Astrocyte (in vitro differentiated cells and primary cell): ENCODE measurements at regions not wholly inside any gene's neighbourhood (a gene's known extent, or its start where the extent isn't known, plus 50 kb on each side); places are given as distances from the start of the nearest gene placed in this dataset.

ENCODE experiments used
- DNase-seq: peaks from one replicate; pipeline ENCODE4 v3.0.0-alpha.2; 2010; ENCODE audit warnings: low read depth
- FAIRE-seq: peaks from 2 replicates; lab custom pipeline; 2011; peaks lifted over from hg19 to GRCh38; lab: Jason Lieb, UNC
- H2AFZ ChIP-seq: 2 replicates; pipeline ENCODE4 v1.6.0; 2012; ENCODE audit warnings: low read depth, low read length, inconsistent platforms
- H3K27ac ChIP-seq: 2 replicates; pipeline ENCODE4 v1.5.1; 2011; ENCODE audit warnings: low read depth, low read length, inconsistent platforms
- H3K27me3 ChIP-seq: 2 replicates; pipeline ENCODE4 v1.6.0; 2011; ENCODE audit warnings: low read length, inconsistent platforms; ENCODE audit not compliant: insufficient read depth
- H3K36me3 ChIP-seq: 2 replicates; pipeline ENCODE4 v1.5.1; 2011; ENCODE audit warnings: low read length, inconsistent platforms; ENCODE audit not compliant: insufficient read depth
- H3K4me1 ChIP-seq: 2 replicates; pipeline ENCODE4 v1.5.1; 2011; ENCODE audit warnings: low read length, inconsistent platforms; ENCODE audit not compliant: insufficient read depth
- H3K4me2 ChIP-seq: 2 replicates; pipeline ENCODE4 v1.6.0; 2012; ENCODE audit warnings: low read length, inconsistent platforms
- H3K4me3 ChIP-seq: 2 replicates; pipeline ENCODE4 v1.5.1; 2011; ENCODE audit warnings: low read depth, mild to moderate bottlenecking, low read length, inconsistent platforms; ENCODE audit not compliant: insufficient read depth
- H3K79me2 ChIP-seq: 2 replicates; pipeline ENCODE4 v1.6.0; 2012; ENCODE audit warnings: mild to moderate bottlenecking, low read length, inconsistent platforms; ENCODE audit not compliant: insufficient read depth
- H3K9ac ChIP-seq: 2 replicates; pipeline ENCODE4 v1.6.0; 2012; ENCODE audit warnings: mild to moderate bottlenecking, low read length, inconsistent platforms
- H3K9me3 ChIP-seq: 2 replicates; pipeline ENCODE4 v1.5.1; 2012; ENCODE audit warnings: low read depth, mild to moderate bottlenecking, low read length, inconsistent platforms; ENCODE audit not compliant: insufficient read depth
- H4K20me1 ChIP-seq: 2 replicates; pipeline ENCODE4 v1.6.0; 2012; ENCODE audit warnings: low read length, inconsistent platforms; ENCODE audit not compliant: insufficient read depth
- H3K27ac Mint-ChIP-seq: one replicate; pipeline ENCODE4 v1.8.0; 2021; ENCODE audit warnings: mild to moderate bottlenecking, mixed read lengths; ENCODE audit not compliant: unreplicated experiment
- H3K27me3 Mint-ChIP-seq: one replicate; pipeline ENCODE4 v1.8.0; 2021; ENCODE audit warnings: low read depth, mixed read lengths; ENCODE audit not compliant: unreplicated experiment
- H3K36me3 Mint-ChIP-seq: one replicate; pipeline ENCODE4 v1.8.0; 2021; ENCODE audit warnings: low read depth, mixed read lengths; ENCODE audit not compliant: unreplicated experiment
- H3K4me1 Mint-ChIP-seq: one replicate; pipeline ENCODE4 v1.8.0; 2021; ENCODE audit warnings: low read depth, mixed read lengths; ENCODE audit not compliant: unreplicated experiment
- H3K4me3 Mint-ChIP-seq: one replicate; pipeline ENCODE4 v1.8.0; 2021; ENCODE audit warnings: mild to moderate bottlenecking, moderate library complexity, mixed read lengths; ENCODE audit not compliant: unreplicated experiment
- H3K9me3 Mint-ChIP-seq: one replicate; pipeline ENCODE4 v1.8.0; 2021; ENCODE audit warnings: mild to moderate bottlenecking, mixed read lengths; ENCODE audit not compliant: unreplicated experiment
- EZH2 ChIP-seq: IDR thresholded peaks from 2 replicates; pipeline ENCODE4 v1.6.1; 2012; ENCODE audit warnings: mild to moderate bottlenecking, low read length, inconsistent platforms; ENCODE audit not compliant: insufficient read depth
- TF ChIP-seq, protein P1 (sequence below): IDR thresholded peaks from 2 replicates; pipeline ENCODE4 v1.5.1; 2011; ENCODE audit warnings: low read depth, mild to moderate bottlenecking, inconsistent platforms, low read length, moderate library complexity; ENCODE audit not compliant: insufficient read depth

DNA sequence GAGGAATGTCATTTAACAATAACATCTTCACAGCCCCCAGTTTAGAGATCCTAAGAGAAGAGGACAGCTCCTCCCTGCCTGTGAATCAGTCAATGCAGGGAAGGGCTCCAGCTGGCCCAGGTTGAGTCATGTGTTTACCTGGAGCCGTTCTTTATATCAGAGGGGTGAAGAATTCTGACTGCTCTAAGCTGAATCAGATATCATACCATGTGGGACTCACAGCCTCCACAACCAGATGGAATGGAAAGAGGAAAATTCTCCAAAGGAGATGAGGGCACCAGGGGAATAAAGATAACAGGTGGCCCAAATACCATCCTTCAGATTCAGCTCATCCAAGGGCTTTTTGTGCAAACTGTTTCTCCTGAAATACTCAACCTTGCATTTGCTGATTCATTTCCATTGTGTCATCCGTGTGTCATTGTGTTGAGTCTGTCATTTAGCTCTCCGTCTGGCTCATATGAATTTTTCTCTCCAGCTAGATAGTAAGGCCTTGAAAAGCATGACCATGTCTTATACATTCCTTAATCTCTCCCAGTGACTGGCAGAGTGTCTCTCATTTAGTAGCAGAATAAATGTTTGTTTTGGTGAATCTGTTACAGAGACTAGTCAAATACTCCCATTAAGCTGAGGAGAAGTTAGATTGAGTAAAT is 217.9 kb downstream of the RFC3 start:
- no peak overlapping the region for H2AFZ ChIP-seq
- DNase-seq, result no peak
- H3K4me2 ChIP-seq, result no peak overlapping the region
- no peak overlapping the region for H3K4me3 ChIP-seq
- Mint-ChIP-seq H3K9me3 (peaks cover 3% of the 10 kb centered on the region), H3K27me3 (no peaks in the 10 kb centered on the region), H3K36me3 (no peaks in the 10 kb centered on the region), H3K4me1 (peaks cover 20% of the 10 kb centered on the region), H3K4me3 (no peak overlapping the region), H3K27ac (no peak overlapping the region)
- H3K9ac ChIP-seq, result no peak overlapping the region
- peak; percentile 29 for FAIRE-seq
- no peaks in the 10 kb centered on the region for H3K27me3 ChIP-seq
- no peaks in the 10 kb centered on the region for H4K20me1 ChIP-seq
- no peaks in the 10 kb centered on the region for H3K9me3 ChIP-seq
- peaks cover 20% of the 10 kb centered on the region for H3K4me1 ChIP-seq
- no peak overlapping the region for H3K27ac ChIP-seq
- no peak for TF ChIP-seq EZH2
- TF ChIP-seq, protein P1, sequence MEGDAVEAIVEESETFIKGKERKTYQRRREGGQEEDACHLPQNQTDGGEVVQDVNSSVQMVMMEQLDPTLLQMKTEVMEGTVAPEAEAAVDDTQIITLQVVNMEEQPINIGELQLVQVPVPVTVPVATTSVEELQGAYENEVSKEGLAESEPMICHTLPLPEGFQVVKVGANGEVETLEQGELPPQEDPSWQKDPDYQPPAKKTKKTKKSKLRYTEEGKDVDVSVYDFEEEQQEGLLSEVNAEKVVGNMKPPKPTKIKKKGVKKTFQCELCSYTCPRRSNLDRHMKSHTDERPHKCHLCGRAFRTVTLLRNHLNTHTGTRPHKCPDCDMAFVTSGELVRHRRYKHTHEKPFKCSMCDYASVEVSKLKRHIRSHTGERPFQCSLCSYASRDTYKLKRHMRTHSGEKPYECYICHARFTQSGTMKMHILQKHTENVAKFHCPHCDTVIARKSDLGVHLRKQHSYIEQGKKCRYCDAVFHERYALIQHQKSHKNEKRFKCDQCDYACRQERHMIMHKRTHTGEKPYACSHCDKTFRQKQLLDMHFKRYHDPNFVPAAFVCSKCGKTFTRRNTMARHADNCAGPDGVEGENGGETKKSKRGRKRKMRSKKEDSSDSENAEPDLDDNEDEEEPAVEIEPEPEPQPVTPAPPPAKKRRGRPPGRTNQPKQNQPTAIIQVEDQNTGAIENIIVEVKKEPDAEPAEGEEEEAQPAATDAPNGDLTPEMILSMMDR, result no peak
- no peaks in the 10 kb centered on the region for H3K36me3 ChIP-seq
- H3K79me2 ChIP-seq, result no peaks in the 10 kb centered on the region

DNA sequence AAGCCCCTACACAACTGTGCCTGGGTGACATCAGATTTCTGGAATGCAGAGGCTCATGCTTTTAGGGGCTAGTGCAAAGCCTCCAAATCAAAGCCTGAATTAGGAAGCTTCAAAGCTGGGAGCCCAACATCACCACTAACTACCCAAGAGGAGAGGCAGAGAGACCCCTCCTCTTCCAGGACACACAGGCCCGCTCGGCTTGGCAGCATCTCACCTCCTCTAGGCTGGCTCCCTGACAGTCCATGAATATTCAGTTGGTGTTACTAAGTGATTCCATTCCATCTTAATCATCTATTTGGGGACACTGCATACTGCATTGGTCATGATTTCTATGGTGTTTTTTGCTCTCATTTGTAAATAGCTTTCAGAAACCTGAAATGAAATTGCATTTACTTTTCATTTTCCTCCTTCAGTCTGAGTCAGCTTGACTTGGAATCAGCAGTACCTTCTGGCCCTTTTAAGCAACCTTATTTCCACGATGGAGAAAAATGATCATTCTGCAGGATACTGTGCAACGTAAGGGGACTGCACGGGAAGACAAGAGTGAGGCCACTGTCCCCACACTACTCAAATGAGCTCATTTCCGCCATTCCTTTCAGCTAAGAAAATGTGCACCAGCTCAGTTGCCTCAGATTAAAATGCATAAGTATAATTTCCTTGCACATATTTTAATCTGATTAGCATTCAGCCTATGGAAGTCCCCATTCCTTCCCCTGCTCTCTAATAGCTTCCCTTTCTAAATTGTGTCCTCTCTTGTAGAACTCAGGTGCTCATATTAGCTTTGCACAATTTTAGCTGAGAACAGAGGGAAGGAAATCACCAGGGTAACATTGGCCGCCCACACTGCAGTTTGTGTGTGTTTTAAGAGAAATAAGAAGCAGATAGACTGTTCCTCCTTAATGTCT is 219.9 kb downstream of the RFC3 start:
- H3K27me3 ChIP-seq, result no peaks in the 10 kb centered on the region
- no peak overlapping the region for H3K4me3 ChIP-seq
- Mint-ChIP-seq H3K9me3 (peaks cover 5% of the 10 kb centered on the region), H3K4me1 (peaks cover 20% of the 10 kb centered on the region), H3K27ac (peak overlapping the region; percentile 11), H3K36me3 (no peaks in the 10 kb centered on the region), H3K4me3 (no peak overlapping the region), H3K27me3 (no peaks in the 10 kb centered on the region)
- no peaks in the 10 kb centered on the region for H3K79me2 ChIP-seq
- H3K36me3 ChIP-seq, result no peaks in the 10 kb centered on the region
- no peak overlapping the region for H3K9ac ChIP-seq
- TF ChIP-seq, protein P1, result no peak
- TF ChIP-seq EZH2, result no peak
- no peak overlapping the region for H2AFZ ChIP-seq
- peak overlapping the region; percentile 49 for H3K4me2 ChIP-seq
- H3K4me1 ChIP-seq, result peaks cover 23% of the 10 kb centered on the region
- no peak overlapping the region for H3K27ac ChIP-seq
- DNase-seq, result peak; percentile 21
- no peaks in the 10 kb centered on the region for H4K20me1 ChIP-seq
- H3K9me3 ChIP-seq, result no peaks in the 10 kb centered on the region
- peak; percentile 9 for FAIRE-seq
